Esophagus squamous epithelium (tissue), 4 donors: ENCODE measurements at regions not wholly inside any gene's neighbourhood (a gene's known extent, or its start where the extent isn't known, plus 50 kb on each side); places are given as distances from the start of the nearest gene placed in this dataset.

ENCODE experiments used
- POLR2A ChIP-seq, 4 donors: fragments of 450-650 bp; IDR thresholded peaks; one replicate each; pipeline ENCODE4 v1.6.1; 2017; ENCODE audit warnings: antibody characterized with exemption in 4 of 4, mild to moderate bottlenecking in 4 of 4, moderate library complexity in 3 of 4
- TF ChIP-seq, protein P1 (sequence below), 6 experiments: fragments of 450-650 bp in 4 of 6; fragments of 200-600 bp in 2 of 6; sonication (generic) in 2 of 6; IDR thresholded peaks; one replicate each; pipeline ENCODE4 v1.5.1; 2016 to 2019; ENCODE audit warnings: antibody characterized with exemption in 6 of 6, mild to moderate bottlenecking in 4 of 6, moderate library complexity in 4 of 6

GRCh38 chr1:194171596-194171995 lies 985.2 kb upstream of the B3GALT2 start:
- TF ChIP-seq, protein P1, sequence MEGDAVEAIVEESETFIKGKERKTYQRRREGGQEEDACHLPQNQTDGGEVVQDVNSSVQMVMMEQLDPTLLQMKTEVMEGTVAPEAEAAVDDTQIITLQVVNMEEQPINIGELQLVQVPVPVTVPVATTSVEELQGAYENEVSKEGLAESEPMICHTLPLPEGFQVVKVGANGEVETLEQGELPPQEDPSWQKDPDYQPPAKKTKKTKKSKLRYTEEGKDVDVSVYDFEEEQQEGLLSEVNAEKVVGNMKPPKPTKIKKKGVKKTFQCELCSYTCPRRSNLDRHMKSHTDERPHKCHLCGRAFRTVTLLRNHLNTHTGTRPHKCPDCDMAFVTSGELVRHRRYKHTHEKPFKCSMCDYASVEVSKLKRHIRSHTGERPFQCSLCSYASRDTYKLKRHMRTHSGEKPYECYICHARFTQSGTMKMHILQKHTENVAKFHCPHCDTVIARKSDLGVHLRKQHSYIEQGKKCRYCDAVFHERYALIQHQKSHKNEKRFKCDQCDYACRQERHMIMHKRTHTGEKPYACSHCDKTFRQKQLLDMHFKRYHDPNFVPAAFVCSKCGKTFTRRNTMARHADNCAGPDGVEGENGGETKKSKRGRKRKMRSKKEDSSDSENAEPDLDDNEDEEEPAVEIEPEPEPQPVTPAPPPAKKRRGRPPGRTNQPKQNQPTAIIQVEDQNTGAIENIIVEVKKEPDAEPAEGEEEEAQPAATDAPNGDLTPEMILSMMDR (IDR thresholded peaks at IDR 0.05): no peak
- TF ChIP-seq POLR2A (IDR thresholded peaks at IDR 0.05): no peak
